Gastrocnemius medialis (tissue), 4 donors: ENCODE measurements at regions not wholly inside any gene's neighbourhood (a gene's known extent, or its start where the extent isn't known, plus 50 kb on each side); places are given as distances from the start of the nearest gene placed in this dataset.

ENCODE experiments used
- CTCF ChIP-seq, 5 experiments: fragments of 450-650 bp in 3 of 5; fragments of 200-600 bp in 2 of 5; sonication (generic) in 2 of 5; IDR thresholded peaks in 4 of 5; conservative IDR thresholded peaks in 1 of 5; 1 replicate in 4 of 5; 2 replicates in 1 of 5; pipeline ENCODE4 v1.5.1; 2016 to 2019; ENCODE audit warnings: antibody characterized with exemption in 5 of 5, mild to moderate bottlenecking in 3 of 5, moderate library complexity in 3 of 5
- POLR2A ChIP-seq, 2 donors: fragments of 450-650 bp; IDR thresholded peaks; one replicate each; pipeline ENCODE4 v1.6.1; 2017; ENCODE audit warnings: antibody characterized with exemption in 2 of 2, mild to moderate bottlenecking in 2 of 2, moderate library complexity in 2 of 2

- no peak for TF ChIP-seq CTCF (IDR thresholded peaks at IDR 0.05 in 4 of 5, conservative IDR thresholded peaks at IDR 0.05 in 1 of 5)
- no peak for TF ChIP-seq POLR2A (IDR thresholded peaks at IDR 0.05)
Observed at GRCh38 chr5:66345281-66345680, 201.2 kb downstream of the SREK1 start.
